PC-9 (cell line): ENCODE measurements at regions not wholly inside any gene's neighbourhood (a gene's known extent, or its start where the extent isn't known, plus 50 kb on each side); places are given as distances from the start of the nearest gene placed in this dataset.

Experiments used
- BruUV-seq: library from RNA; stranded (reverse); fragments of 400-500 nt; replicated peaks from 2 replicates; lab custom pipeline; 2021; lab: Mats Ljungman, UMichigan
- CTCF ChIA-PET: fragments of 300-600 bp; sonication (Branson Sonifier 250); formaldehyde crosslinking; loops from one replicate; lab custom pipeline; 2022; ENCODE audit warnings: antibody characterized with exemption; lab: Charles Lee
- POLR2A ChIA-PET: fragments of 300-600 bp; sonication (Branson Sonifier 250); formaldehyde crosslinking; loops from one replicate; lab custom pipeline; 2022; ENCODE audit warnings: antibody characterized with exemption; ENCODE audit not compliant: unreplicated experiment; lab: Charles Lee
- DNase-seq, 2 experiments: peaks; one replicate each; pipeline versions ENCODE4 v3.0.0 to v3.0.0-alpha.2; 2015 to 2022; ENCODE audit warnings: mixed read lengths in 1 of 2
- H2AFZ ChIP-seq: fragments of 200-600 bp; sonication (generic); 2 replicates; pipeline ENCODE4 v1.8.1; 2017; ENCODE audit warnings: antibody characterized with exemption
- H3F3A ChIP-seq: fragments of 200-600 bp; sonication (generic); 2 replicates; pipeline ENCODE4 v1.8.1; 2017; ENCODE audit warnings: antibody characterized with exemption, mild to moderate bottlenecking, low read depth; ENCODE audit not compliant: insufficient read depth
- H3K27ac ChIP-seq: fragments of 200-600 bp; sonication (generic); 2 replicates; pipeline ENCODE4 v1.6.1; 2016; ENCODE audit warnings: mixed run types
- H3K27me3 ChIP-seq: fragments of 200-600 bp; sonication (generic); 2 replicates; pipeline ENCODE4 v1.6.1; 2016; ENCODE audit warnings: low read depth, mixed run types; ENCODE audit not compliant: insufficient read depth
- H3K36me3 ChIP-seq: fragments of 200-600 bp; sonication (generic); 2 replicates; pipeline ENCODE4 v1.6.1; 2016; ENCODE audit warnings: low read depth, mixed run types
- H3K4me1 ChIP-seq: fragments of 200-600 bp; sonication (generic); replicated peaks from 2 replicates; pipeline ENCODE4 v1.6.1; 2016; ENCODE audit warnings: mixed run types; ENCODE audit not compliant: insufficient read depth
- H3K4me2 ChIP-seq: fragments of 200-600 bp; sonication (generic); 2 replicates; pipeline ENCODE4 v1.6.1; 2017; ENCODE audit warnings: mixed run types
- H3K4me3 ChIP-seq: fragments of 200-600 bp; sonication (generic); 2 replicates; pipeline ENCODE4 v1.6.1; 2016; ENCODE audit warnings: mixed run types
- H3K79me2 ChIP-seq: fragments of 200-600 bp; sonication (generic); 2 replicates; pipeline ENCODE4 v1.6.1; 2017; ENCODE audit warnings: low read depth, mixed run types
- H3K9me2 ChIP-seq: fragments of 200-600 bp; sonication (generic); 2 replicates; pipeline ENCODE4 v1.8.1; 2017; ENCODE audit warnings: mild to moderate bottlenecking; ENCODE audit not compliant: insufficient read depth
- H3K9me3 ChIP-seq: fragments of 200-600 bp; sonication (generic); 2 replicates; pipeline ENCODE4 v1.8.1; 2016; ENCODE audit warnings: low read depth; ENCODE audit not compliant: insufficient read depth
- H4K20me1 ChIP-seq: fragments of 200-600 bp; sonication (generic); 2 replicates; pipeline ENCODE4 v1.8.1; 2017; ENCODE audit not compliant: insufficient read depth
- CTCF ChIP-seq: fragments of 200-600 bp; sonication (generic); conservative IDR thresholded peaks from 2 replicates; pipeline ENCODE4 v1.6.1; 2017; ENCODE audit warnings: mixed run types, antibody characterized with exemption, mild to moderate bottlenecking, moderate library complexity
- EZH2 ChIP-seq: fragments of 200-600 bp; sonication (generic); IDR thresholded peaks from 2 replicates; pipeline ENCODE4 v1.8.0; 2017; ENCODE audit warnings: antibody characterized with exemption, low read depth
- intact Hi-C: fragments of 100-400 bp; cut with micrococcal nuclease; formaldehyde crosslinking; loops from one replicate; pipeline ENCODE4 v1.10.0; 2022; ENCODE audit not compliant: unreplicated experiment

GRCh38 chr19:32255536-32256295, 89.7 kb upstream of the ZNF507 start:
- no peak for DNase-seq
- Histone ChIP-seq H3K27me3 (peaks cover 75% of the 10 kb centered on the region), H2AFZ (no peak overlapping the region), H3K4me2 (no peak overlapping the region), H3K27ac (no peak overlapping the region), H3K4me3 (no peak overlapping the region), H3K9me3 (no peaks in the 10 kb centered on the region), H3K9me2 (no peaks in the 10 kb centered on the region), H3F3A (no peaks in the 10 kb centered on the region), H4K20me1 (no peaks in the 10 kb centered on the region), H3K4me1 (no peaks in the 10 kb centered on the region), H3K36me3 (no peaks in the 10 kb centered on the region), H3K79me2 (no peaks in the 10 kb centered on the region)
- intact Hi-C loops: no loop called here
- BruUV-seq: no TSS peak
- POLR2A ChIA-PET: no interaction called here
- TF ChIP-seq EZH2 (no peak), CTCF (no peak)
- CTCF ChIA-PET: no interaction called here

GRCh38 chr19:32256341-32256975, 89.0 kb upstream of the ZNF507 start:
- no TSS peak for BruUV-seq
- no peak overlapping the region for H3K27ac ChIP-seq
- no peaks in the 10 kb centered on the region for H3F3A ChIP-seq
- intact Hi-C loops: no loop called here
- TF ChIP-seq EZH2 (no peak), CTCF (no peak)
- H3K9me2 ChIP-seq: no peaks in the 10 kb centered on the region
- no peaks in the 10 kb centered on the region for H3K9me3 ChIP-seq
- ChIA-PET POLR2A (no interaction called here), CTCF (no interaction called here)
- no peak overlapping the region for H3K4me3 ChIP-seq
- H3K4me2 ChIP-seq: no peak overlapping the region
- H3K36me3 ChIP-seq: no peaks in the 10 kb centered on the region
- DNase-seq: no peak
- no peaks in the 10 kb centered on the region for H3K4me1 ChIP-seq
- H3K79me2 ChIP-seq: no peaks in the 10 kb centered on the region
- H2AFZ ChIP-seq: no peak overlapping the region
- H3K27me3 ChIP-seq: peaks cover 81% of the 10 kb centered on the region
- H4K20me1 ChIP-seq: no peaks in the 10 kb centered on the region

- Histone ChIP-seq H3K9me3 (no peaks in the 10 kb centered on the region), H3K9me2 (no peaks in the 10 kb centered on the region), H2AFZ (no peak overlapping the region), H3K36me3 (no peaks in the 10 kb centered on the region), H3K79me2 (no peaks in the 10 kb centered on the region), H3K27ac (no peak overlapping the region), H3K4me1 (no peaks in the 10 kb centered on the region), H3K4me2 (no peak overlapping the region), H3F3A (no peaks in the 10 kb centered on the region), H3K27me3 (peaks cover 90% of the 10 kb centered on the region), H3K4me3 (no peak overlapping the region), H4K20me1 (no peaks in the 10 kb centered on the region)
- intact Hi-C loops: no loop called here
- BruUV-seq: no TSS peak
- CTCF ChIA-PET: no interaction called here
- POLR2A ChIA-PET: no interaction called here
- no peak for TF ChIP-seq EZH2
- TF ChIP-seq CTCF: no peak
- no peak for DNase-seq
Observed at GRCh38 chr19:32257326-32258073, 87.9 kb upstream of the ZNF507 start.
